Type B pancreatic cell (in vitro differentiated cells): ENCODE measurements at regions not wholly inside any gene's neighbourhood (a gene's known extent, or its start where the extent isn't known, plus 50 kb on each side); places are given as distances from the start of the nearest gene placed in this dataset.

Experiments used
- DNase-seq: peaks from one replicate; pipeline ENCODE4 v3.0.0; 2021; ENCODE audit warnings: mixed read lengths; ENCODE audit not compliant: unreplicated experiment; ENCODE audit errors: extremely low spot score
- H3K27ac Mint-ChIP-seq: 2 replicates; pipeline ENCODE4 v1.8.0; 2021; ENCODE audit warnings: mild to moderate bottlenecking, mixed read lengths
- H3K27me3 Mint-ChIP-seq: 2 replicates; pipeline ENCODE4 v1.8.0; 2021; ENCODE audit warnings: mixed read lengths
- H3K36me3 Mint-ChIP-seq: 2 replicates; pipeline ENCODE4 v1.8.0; 2021; ENCODE audit warnings: mixed read lengths
- H3K4me1 Mint-ChIP-seq: one replicate; pipeline ENCODE4 v1.8.0; 2021; ENCODE audit warnings: mixed read lengths; ENCODE audit not compliant: unreplicated experiment
- H3K4me3 Mint-ChIP-seq: 2 replicates; pipeline ENCODE4 v1.8.0; 2021; ENCODE audit warnings: mild to moderate bottlenecking, mixed read lengths
- H3K9me3 Mint-ChIP-seq: 2 replicates; pipeline ENCODE4 v1.8.0; 2021; ENCODE audit warnings: mixed read lengths
- TF ChIP-seq, protein P1 (sequence below): fragments of 200-600 bp; sonication (generic); conservative IDR thresholded peaks from 2 replicates; pipeline ENCODE4 v1.5.0; 2021; ENCODE audit warnings: antibody characterized with exemption, mild to moderate bottlenecking

DNA sequence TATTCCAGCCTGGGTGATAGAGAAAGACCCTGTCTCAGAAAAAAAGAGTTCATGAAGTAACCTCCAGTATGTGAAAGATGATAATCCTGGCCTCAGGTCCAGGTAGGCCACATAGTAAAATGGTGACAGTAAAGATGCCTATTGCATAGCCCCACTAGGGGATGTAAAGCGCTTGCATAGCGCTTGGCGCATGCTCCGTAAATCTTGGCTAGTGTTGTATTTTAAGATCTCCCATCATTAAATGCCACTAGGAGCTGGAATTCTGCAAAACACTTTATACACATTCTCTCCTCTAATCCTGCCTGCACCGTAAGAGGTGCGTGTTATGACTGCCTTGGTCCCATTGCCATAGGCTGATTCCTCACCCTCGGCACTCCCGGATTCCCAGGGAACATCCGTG lies 153.6 kb downstream of the TFCP2L1 start:
- no peak for DNase-seq
- H3K4me1 Mint-ChIP-seq: peaks cover 6% of the 10 kb centered on the region
- no peaks in the 10 kb centered on the region for H3K9me3 Mint-ChIP-seq
- H3K4me3 Mint-ChIP-seq: no peak overlapping the region
- H3K36me3 Mint-ChIP-seq: no peaks in the 10 kb centered on the region
- peaks cover 12% of the 10 kb centered on the region for H3K27me3 Mint-ChIP-seq
- no peak overlapping the region for H3K27ac Mint-ChIP-seq
- TF ChIP-seq, protein P1, sequence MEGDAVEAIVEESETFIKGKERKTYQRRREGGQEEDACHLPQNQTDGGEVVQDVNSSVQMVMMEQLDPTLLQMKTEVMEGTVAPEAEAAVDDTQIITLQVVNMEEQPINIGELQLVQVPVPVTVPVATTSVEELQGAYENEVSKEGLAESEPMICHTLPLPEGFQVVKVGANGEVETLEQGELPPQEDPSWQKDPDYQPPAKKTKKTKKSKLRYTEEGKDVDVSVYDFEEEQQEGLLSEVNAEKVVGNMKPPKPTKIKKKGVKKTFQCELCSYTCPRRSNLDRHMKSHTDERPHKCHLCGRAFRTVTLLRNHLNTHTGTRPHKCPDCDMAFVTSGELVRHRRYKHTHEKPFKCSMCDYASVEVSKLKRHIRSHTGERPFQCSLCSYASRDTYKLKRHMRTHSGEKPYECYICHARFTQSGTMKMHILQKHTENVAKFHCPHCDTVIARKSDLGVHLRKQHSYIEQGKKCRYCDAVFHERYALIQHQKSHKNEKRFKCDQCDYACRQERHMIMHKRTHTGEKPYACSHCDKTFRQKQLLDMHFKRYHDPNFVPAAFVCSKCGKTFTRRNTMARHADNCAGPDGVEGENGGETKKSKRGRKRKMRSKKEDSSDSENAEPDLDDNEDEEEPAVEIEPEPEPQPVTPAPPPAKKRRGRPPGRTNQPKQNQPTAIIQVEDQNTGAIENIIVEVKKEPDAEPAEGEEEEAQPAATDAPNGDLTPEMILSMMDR: no peak

DNA sequence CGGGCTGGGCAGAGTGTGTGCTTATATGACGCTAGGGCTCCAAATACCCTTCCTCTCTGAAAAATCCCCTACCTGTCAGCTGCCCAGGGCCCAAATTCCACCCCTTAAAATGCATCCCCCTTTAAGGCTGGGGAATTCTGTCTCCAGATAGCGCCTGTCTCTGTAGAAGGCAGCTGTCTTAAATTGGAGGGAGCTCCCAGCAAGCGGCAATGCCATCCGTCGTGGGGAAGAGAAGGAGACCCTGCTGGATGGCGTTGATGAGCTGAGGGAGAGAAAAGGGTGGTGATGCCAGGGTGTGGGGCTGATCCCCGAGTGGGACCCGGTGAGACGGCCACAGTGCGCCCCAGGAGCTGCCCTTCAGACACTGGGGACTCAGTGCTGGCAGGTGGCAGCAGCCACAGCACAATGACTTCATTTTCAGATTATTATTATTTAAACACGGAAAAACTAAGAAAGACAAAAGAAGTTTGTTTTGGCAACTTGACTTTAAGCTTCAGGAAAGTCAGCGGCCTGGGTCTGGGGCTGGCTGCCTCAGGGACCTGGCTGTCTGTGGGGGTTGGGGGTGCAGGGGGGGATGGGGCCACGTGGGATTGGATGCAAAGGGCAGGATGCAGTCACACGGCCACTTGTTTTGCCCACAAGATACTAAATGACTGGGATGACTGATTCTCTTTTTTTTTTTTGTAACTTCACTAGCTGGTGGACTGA lies 152.8 kb downstream of the TFCP2L1 start:
- H3K9me3 Mint-ChIP-seq: no peaks in the 10 kb centered on the region
- H3K4me3 Mint-ChIP-seq: no peak overlapping the region
- H3K27me3 Mint-ChIP-seq: peaks cover 11% of the 10 kb centered on the region
- peaks cover 6% of the 10 kb centered on the region for H3K4me1 Mint-ChIP-seq
- no peak for DNase-seq
- H3K27ac Mint-ChIP-seq: no peak overlapping the region
- H3K36me3 Mint-ChIP-seq: no peaks in the 10 kb centered on the region
- TF ChIP-seq, protein P1: no peak

DNA sequence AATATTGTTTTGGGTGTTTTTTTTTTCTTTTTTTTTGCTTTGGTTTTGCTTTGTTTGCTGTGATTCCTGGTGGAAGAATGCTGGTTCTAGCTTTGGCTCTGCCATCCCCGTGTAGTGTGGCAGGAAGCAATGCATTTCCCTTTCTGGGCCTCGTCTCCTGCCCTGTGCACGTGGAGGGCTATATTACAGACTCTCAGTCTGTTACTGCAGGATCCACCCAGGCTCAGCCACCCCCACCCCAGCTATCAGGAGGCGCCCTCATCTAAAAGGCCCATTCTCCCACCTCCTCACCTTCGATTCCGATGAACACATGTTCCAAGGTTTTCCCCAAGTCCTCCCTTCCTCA lies 152.3 kb downstream of the TFCP2L1 start:
- no peak overlapping the region for H3K27ac Mint-ChIP-seq
- no peak for DNase-seq
- no peaks in the 10 kb centered on the region for H3K36me3 Mint-ChIP-seq
- no peaks in the 10 kb centered on the region for H3K9me3 Mint-ChIP-seq
- H3K4me1 Mint-ChIP-seq: peaks cover 6% of the 10 kb centered on the region
- H3K4me3 Mint-ChIP-seq: no peak overlapping the region
- TF ChIP-seq, protein P1: no peak
- peaks cover 6% of the 10 kb centered on the region for H3K27me3 Mint-ChIP-seq

DNA sequence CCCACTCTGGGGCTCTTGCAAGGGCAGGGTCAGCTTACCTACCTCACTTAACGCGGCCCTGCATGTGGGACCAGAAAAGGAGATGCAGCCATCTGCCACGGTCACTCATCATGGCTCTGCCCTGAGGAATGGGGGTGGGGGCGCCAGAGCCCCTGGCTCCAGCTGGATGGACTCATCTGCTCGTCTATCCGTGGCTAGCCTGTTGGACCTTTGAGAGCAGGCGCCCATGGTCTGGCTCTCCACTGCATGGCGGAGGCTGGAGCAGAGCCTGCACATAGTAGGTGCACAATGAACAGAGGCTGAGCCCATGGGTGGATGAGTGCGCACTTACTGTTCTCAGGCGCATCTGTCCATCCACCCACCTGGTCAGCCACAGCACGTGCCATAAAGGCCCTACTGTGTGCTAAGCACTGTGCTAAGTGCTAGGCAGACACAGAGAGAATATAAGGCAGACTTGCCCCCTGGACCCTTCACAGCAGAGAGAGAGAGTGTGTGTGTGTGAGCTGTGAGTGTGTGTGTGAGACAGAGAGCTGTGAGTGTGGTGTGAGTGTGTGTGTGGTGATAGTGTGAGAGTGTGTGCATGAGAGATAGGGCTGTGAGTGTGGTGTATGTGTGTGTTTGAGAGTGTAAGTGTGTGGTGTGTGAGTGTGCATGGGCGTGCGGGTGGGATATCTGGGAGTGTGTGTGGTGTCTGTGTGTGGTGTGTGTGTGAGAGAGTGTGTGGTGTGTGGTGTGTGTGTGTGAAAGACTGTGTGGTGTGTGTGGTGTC lies 151.3 kb downstream of the TFCP2L1 start:
- Mint-ChIP-seq H3K27ac (no peak overlapping the region), H3K4me1 (peaks cover 6% of the 10 kb centered on the region), H3K9me3 (no peaks in the 10 kb centered on the region), H3K27me3 (peaks cover 5% of the 10 kb centered on the region), H3K36me3 (no peaks in the 10 kb centered on the region), H3K4me3 (no peak overlapping the region)
- TF ChIP-seq, protein P1: no peak
- DNase-seq: no peak

DNA sequence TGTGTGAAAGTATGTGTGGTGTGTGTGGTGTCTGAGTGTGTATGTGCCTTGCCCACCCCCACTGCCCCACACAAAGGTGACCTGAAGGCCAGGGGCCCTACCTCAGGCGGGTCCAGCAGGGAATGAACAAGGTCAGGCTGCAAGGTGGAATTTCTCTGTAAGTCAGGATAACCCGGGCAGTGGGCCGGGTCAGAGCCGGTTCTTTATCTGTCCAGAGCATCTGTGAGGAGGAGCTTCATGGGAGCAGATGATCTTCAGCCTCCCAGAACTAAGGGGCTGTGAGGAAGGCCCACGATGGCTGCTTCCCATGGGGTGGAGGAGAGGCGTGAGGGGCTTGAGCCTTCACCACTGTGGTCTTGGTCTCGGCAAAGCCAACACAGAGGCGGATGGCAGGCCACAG lies 150.3 kb downstream of the TFCP2L1 start:
- Mint-ChIP-seq H3K27me3 (peaks cover 5% of the 10 kb centered on the region), H3K9me3 (no peaks in the 10 kb centered on the region), H3K4me3 (no peak overlapping the region), H3K4me1 (peaks cover 6% of the 10 kb centered on the region), H3K36me3 (no peaks in the 10 kb centered on the region), H3K27ac (no peak overlapping the region)
- TF ChIP-seq, protein P1: no peak
- DNase-seq: no peak
